LHCN-M2 (cell line): ENCODE measurements at regions not wholly inside any gene's neighbourhood (a gene's known extent, or its start where the extent isn't known, plus 50 kb on each side); places are given as distances from the start of the nearest gene placed in this dataset.
A peak's percentile ranks its signal among the peaks of the same experiment; 100 is the strongest.

Source experiments
- DNase-seq: peaks from one replicate; pipeline ENCODE4 v3.0.0-alpha.2; 2012; ENCODE audit warnings: low read depth

GRCh38 chr2:226531061-226531810 lies 268.4 kb downstream of the IRS1 start:
- no peak for DNase-seq

DNA sequence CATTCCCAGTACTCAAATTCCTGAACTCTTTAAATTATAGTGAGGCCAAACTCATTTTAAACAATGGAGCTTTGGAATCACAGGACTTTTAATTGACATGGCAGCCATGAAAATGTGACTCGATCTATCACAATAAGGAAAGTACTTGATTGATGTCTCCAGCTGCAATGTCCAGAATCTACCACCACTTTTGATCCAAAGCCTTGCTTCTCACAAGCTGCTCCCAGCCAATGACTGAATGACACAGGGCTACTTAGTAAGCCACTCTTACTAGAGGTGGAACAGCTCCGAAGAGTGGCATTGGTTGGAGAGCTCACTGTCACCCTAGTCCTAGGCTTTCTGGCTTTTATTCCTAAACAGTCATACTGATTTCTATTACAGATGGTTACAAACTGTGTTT lies 270.1 kb downstream of the IRS1 start:
- peak; percentile 68 for DNase-seq

DNA sequence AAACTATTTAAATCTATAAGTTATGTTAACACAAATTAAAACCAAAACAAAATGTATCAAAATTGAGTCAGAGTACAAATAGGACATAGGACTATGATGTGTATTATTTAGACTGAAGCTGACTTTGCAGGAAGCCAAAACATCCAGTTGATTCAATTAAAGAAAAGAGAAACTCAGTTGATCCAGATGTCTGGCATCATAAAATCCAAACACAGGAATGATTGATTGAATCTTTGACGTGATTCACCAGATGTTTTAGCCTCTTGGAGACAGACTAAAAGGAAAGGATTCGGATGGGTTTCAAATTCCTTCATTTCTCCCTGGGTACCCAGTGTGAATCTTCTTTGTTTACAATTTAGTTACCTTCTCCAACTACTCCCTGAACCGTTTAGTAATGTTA lies 272.9 kb downstream of the IRS1 start:
- DNase-seq = no peak

- DNase-seq = peak; percentile 74
Observed at GRCh38 chr2:226524381-226524843, 275.2 kb downstream of the IRS1 start.

DNA sequence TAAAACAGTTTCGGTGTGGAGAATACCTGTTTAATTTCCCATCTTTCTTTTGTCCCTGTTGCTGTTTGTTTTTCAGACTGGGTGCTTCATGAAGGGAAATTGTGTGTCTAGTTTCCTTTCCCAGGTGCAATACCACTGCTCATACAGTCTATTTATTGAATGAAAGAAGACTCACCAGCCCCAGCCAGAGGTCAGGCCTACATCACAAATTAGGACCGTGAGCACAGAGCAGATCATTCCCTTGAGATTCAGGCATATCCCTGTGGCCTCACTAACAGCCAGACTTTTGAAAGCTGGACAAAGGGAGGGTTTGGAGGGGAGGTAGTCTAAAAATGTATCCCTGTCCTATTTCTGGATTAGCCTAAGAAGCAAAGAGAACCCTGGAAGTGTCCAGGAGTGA lies 278.9 kb downstream of the IRS1 start:
- DNase-seq = no peak

DNA sequence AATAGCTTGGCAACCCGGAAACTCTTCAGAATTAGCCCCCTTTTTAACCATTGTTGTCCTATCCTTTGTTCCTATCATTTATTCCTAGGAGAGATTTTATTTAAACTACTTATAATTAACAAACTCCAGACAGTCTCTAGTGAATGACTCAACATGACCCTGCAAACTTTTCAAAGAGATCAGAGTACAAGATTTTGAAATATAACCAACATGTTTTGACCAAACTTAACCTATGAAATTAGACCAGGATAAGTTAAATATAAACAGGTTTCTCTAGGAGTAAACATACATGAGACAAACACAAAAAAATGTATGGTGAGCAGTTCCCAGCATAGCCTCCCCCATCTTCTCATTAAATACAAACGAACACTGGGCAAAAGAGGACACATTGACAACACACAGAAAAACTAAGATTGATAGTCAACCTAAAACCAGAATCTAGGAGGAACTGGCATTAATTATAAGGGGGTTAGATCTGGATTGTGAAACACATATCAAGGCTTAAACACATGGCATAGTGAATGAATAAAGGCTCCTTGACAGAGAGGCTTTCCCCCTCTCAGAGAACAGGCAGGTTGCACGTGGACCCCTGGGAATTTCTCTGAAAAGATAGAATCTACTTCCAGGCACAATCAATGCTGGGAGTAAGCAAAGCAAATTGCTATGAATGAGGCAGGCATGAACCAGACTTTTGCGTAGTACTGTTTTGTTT lies 284.1 kb downstream of the IRS1 start:
- peak; percentile 65 for DNase-seq

- DNase-seq = peak; percentile 81
Observed at GRCh38 chr2:226514895-226515294, 284.7 kb downstream of the IRS1 start.

- no peak for DNase-seq
Observed at GRCh38 chr2:226511311-226511710, 288.3 kb downstream of the IRS1 start.

- DNase-seq = no peak
Observed at GRCh38 chr2:226508683-226509082, 290.9 kb downstream of the IRS1 start.

GRCh38 chr2:226508005-226508404 lies 291.6 kb downstream of the IRS1 start:
- DNase-seq = no peak

GRCh38 chr2:226497146-226497909 lies 302.3 kb downstream of the IRS1 start:
- no peak for DNase-seq

GRCh38 chr2:226496273-226496550 lies 303.4 kb downstream of the IRS1 start:
- no peak for DNase-seq

DNA sequence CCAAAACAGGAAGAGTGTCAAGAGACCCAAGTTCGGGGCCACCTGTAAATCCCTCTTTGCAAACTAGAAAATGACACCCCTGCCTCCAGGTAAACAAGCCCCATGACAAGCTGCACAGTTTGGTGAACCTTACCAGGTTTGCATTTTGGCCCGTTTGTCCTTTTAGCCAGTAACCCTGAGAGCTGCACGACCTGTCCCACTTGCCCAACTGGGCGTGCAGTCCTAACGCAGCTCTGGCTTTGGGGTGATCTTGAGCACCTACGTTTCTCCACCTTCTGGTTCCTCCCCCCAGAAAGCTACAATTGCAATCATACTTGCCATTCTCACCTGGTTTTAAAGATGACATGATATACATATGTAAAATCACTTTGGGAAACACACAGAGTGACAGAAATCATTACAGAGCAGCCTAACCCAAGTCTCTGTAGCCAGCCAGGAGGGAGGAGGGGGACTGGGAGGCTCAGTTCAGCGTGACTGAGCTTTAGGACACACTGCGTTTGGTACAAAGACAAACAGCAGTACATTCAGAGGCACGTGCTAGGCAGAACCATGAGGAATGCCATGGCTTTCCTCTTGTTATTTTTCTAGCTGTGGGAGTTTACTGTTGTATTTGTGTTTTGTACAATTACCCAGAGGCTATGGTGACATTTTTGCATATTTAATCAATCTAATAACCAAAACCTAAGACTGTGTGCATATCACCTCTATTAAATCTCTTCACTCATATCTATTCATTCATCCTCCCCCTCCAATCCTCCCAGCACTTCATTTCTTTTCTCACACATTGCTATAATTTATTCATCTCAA lies 304.0 kb downstream of the IRS1 start:
- no peak for DNase-seq

GRCh38 chr2:226491112-226491511 lies 308.5 kb downstream of the IRS1 start:
- DNase-seq = no peak

GRCh38 chr2:226489775-226490541 lies 309.7 kb downstream of the IRS1 start:
- DNase-seq = peak; percentile 80

DNA sequence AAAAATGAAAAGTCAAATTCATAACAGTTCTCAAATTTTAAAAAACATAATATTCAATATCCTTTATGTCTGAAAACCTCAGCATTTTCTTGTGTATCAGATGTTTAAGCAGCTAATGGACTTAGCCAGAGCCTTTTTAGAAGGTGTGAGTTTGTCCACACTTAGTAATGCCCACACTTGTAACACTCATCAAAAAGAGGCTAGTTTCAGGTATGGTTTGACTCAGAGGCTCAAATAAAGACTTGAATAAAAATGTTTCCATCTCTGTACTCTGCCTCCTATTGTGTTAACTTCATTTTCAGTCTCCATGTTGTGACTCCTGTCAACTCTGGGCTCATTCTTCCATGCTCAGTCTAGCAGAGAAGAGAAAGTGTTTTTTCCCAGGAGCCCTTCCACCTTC lies 311.6 kb downstream of the IRS1 start:
- DNase-seq = no peak

DNA sequence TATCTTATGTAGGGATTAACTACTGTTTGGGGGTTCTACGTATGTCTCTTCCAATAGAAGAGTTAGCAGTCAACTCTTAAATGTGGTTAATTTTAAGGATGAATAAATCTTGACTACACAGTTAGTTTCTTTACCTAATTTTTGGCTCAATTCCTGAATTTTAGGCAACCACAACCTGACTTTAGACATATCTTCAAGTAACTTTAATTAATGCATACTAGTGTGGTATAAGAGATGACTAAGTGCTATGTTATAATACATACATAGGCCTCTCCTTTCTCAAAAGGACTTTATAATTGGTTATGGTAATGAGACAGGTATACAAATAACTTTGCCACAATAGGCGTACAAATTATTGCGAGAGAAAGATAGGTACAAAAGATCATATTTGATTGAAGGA lies 312.0 kb downstream of the IRS1 start:
- DNase-seq = no peak

DNA sequence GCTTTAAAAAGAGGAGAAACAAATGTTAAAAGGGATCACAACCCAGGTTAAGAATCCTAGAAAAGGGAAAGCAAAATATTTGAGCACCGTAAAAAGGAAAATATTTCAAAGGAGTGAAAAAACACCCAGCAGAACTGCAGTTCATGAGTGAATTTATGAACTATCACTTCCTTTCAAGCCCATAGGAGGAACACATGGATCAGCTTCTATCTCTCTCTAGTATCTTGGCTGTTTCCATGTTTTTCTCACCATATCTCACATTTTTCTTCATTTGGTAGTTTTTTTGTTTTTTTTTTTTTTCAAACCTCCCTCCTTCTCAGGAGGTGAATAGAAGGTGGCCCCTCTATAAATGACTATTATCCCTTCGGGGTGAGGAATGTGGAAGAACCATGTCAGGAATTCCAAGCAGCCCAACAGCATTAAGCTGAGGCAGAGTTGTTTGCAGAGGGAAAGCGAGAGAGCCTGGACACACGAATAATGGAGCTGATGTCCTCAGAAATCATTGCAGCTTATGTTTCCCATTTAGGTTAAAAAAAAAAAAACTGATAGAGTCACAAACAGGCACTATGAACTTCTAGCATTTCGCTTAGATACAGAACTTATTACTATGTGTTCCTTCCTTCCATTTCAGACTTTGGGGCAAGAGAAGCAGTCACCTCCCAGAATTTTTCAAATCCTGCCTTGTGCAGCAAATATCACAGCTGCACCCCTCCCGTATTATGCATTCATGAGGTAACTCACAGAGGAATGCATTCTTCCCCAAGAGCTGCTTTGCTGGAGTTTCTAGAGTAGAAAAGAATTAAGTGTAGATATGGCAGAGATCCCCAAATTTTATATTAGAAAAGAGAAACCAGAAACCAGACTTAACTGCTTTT lies 315.6 kb downstream of the IRS1 start:
- peak; percentile 44 for DNase-seq

DNA sequence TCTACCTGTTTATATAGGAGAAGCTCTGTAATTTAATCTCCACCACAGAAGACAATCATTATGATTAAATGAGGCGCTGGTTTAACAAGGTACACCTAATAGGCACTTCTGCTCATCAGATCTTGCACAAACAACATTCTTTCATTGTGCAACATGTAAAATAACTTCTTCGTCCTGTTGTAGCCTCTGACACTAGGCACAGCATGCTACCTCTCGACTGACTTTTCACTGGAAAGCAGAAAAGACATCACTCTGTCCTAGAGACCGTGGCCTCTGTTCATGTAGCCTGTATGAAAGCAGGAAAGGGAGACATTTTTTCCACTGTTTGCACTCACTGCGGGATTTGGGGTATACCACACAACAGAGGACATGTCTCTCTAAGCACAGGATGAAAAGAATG lies 316.5 kb downstream of the IRS1 start:
- no peak for DNase-seq
